DOHH2 (cell line): ENCODE measurements at regions not wholly inside any gene's neighbourhood (a gene's known extent, or its start where the extent isn't known, plus 50 kb on each side); places are given as distances from the start of the nearest gene placed in this dataset.

Experiments
- CTCF ChIP-seq: fragments of 200-600 bp; sonication (generic); IDR thresholded peaks from one replicate; pipeline ENCODE4 v1.5.1; 2014; ENCODE audit warnings: antibody characterized with exemption, mild to moderate bottlenecking, low read depth, low read length; ENCODE audit not compliant: poor library complexity, severe bottlenecking
- EZH2phosphoT487 ChIP-seq: fragments of 200-600 bp; sonication (generic); IDR thresholded peaks from 2 replicates; pipeline ENCODE4 v1.6.1; 2017; ENCODE audit warnings: borderline replicate concordance, mild to moderate bottlenecking, antibody characterized with exemption, low read length, moderate library complexity, mixed read lengths

DNA sequence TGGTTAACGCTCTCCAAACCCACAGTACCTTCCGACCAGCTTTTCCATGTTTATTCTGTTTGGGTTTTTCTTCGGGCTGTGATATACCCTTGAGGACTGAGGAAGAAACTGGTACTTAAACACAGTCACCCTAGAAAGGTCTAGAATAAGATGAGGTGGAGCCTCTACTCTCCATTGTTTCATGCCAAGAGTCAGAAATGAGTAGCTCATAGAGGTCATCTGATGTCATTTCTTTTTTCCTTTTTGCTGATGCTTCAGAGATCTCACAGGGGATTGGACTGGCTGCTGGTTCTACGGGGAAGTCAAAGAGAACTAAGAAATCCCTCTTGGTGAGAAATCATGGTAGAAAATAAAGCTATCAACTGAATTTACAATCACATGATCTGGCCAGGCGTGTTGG lies 538.2 kb upstream of the TMEM132C start:
- TF ChIP-seq CTCF, result no peak
- TF ChIP-seq EZH2phosphoT487, result no peak
